Breast epithelium (tissue), 4 donors: ENCODE measurements at regions not wholly inside any gene's neighbourhood (a gene's known extent, or its start where the extent isn't known, plus 50 kb on each side); places are given as distances from the start of the nearest gene placed in this dataset.

Source experiments
- DNase-seq, 2 donors: peaks; one replicate each; pipeline ENCODE4 v3.0.0-alpha.2; 2019; ENCODE audit warnings: low spot score in 2 of 2
- H3K27ac ChIP-seq, 2 donors: fragments of 200-600 bp; sonication (generic) in 1 of 2; one replicate each; pipeline ENCODE4 v1.5.1; 2016 to 2019; ENCODE audit warnings: mild to moderate bottlenecking in 1 of 2
- H3K27me3 ChIP-seq, 2 donors: fragments of 200-600 bp; sonication (generic) in 1 of 2; one replicate each; pipeline versions ENCODE4 v1.5.1 to v1.6.0; 2017 to 2019; ENCODE audit warnings: control low read depth in 1 of 2, mild to moderate bottlenecking in 1 of 2
- H3K36me3 ChIP-seq: fragments of 200-600 bp; one replicate; pipeline ENCODE4 v1.5.1; 2019
- H3K4me1 ChIP-seq, 2 donors: fragments of 200-600 bp; sonication (generic); one replicate each; pipeline ENCODE4 v1.5.1; 2016 to 2019; ENCODE audit warnings: control low read depth in 1 of 2
- H3K4me3 ChIP-seq, 3 donors: fragments of 200-600 bp; sonication (generic); 1 replicate in 2 of 3; 2 replicates in 1 of 3; pipeline ENCODE4 v1.5.1; 2016 to 2019; ENCODE audit warnings: mild to moderate bottlenecking in 3 of 3, moderate library complexity in 2 of 3
- H3K9me3 ChIP-seq, 2 donors: fragments of 200-600 bp; sonication (generic) in 1 of 2; one replicate each; pipeline ENCODE4 v1.5.1; 2016 to 2019; ENCODE audit warnings: control low read depth in 1 of 2
- POLR2A ChIP-seq: fragments of 450-650 bp; IDR thresholded peaks from one replicate; pipeline ENCODE4 v1.6.1; 2016; ENCODE audit warnings: antibody characterized with exemption, mild to moderate bottlenecking, moderate library complexity
- POLR2AphosphoS5 ChIP-seq, 3 donors: sonication (generic); formaldehyde crosslinking; IDR thresholded peaks; one replicate each; pipeline ENCODE4 v1.6.1; 2017; ENCODE audit warnings: antibody characterized with exemption in 3 of 3
- intact Hi-C: fragments of 100-400 bp; cut with DNase I; formaldehyde crosslinking; loops from one replicate; pipeline ENCODE4 v1.15.1; 2023; ENCODE audit warnings: low total_unique reads
- TF ChIP-seq, protein P1 (sequence below), 3 donors: fragments of 450-650 bp; IDR thresholded peaks; one replicate each; pipeline ENCODE4 v1.5.1; 2016 to 2017; ENCODE audit warnings: antibody characterized with exemption in 3 of 3, mild to moderate bottlenecking in 3 of 3, moderate library complexity in 3 of 3

DNA sequence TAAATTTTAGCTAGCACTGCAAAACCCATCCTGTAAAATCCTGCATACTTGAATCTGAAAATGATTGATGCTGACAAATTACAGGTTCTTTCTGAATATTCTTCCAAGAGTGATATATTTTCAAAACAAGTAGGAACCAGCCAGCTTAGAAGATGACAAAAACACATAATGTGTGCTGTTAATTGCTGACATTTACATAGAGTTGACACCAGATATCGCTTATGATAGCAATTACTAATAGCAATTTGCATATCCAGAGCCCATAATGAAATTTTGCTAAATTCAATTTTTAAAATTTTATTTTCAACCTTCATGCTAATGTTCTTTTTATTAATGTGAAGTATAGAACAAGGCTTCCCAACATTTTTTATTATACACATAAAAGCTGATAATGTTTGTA is 284.5 kb downstream of the SEC23A start:
- Histone ChIP-seq H3K4me1 (no peaks in the 10 kb centered on the region), H3K4me3 (no peak overlapping the region), H3K9me3 (no peaks in the 10 kb centered on the region), H3K36me3 (no peaks in the 10 kb centered on the region), H3K27me3 (no peaks in the 10 kb centered on the region), H3K27ac (no peak overlapping the region)
- no peak for TF ChIP-seq POLR2A
- TF ChIP-seq, protein P1, sequence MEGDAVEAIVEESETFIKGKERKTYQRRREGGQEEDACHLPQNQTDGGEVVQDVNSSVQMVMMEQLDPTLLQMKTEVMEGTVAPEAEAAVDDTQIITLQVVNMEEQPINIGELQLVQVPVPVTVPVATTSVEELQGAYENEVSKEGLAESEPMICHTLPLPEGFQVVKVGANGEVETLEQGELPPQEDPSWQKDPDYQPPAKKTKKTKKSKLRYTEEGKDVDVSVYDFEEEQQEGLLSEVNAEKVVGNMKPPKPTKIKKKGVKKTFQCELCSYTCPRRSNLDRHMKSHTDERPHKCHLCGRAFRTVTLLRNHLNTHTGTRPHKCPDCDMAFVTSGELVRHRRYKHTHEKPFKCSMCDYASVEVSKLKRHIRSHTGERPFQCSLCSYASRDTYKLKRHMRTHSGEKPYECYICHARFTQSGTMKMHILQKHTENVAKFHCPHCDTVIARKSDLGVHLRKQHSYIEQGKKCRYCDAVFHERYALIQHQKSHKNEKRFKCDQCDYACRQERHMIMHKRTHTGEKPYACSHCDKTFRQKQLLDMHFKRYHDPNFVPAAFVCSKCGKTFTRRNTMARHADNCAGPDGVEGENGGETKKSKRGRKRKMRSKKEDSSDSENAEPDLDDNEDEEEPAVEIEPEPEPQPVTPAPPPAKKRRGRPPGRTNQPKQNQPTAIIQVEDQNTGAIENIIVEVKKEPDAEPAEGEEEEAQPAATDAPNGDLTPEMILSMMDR (IDR thresholded peaks at IDR 0.05): no peak
- TF ChIP-seq POLR2AphosphoS5 (IDR thresholded peaks at IDR 0.05): no peak
- intact Hi-C loops: no loop called here
- no peak for DNase-seq

DNA sequence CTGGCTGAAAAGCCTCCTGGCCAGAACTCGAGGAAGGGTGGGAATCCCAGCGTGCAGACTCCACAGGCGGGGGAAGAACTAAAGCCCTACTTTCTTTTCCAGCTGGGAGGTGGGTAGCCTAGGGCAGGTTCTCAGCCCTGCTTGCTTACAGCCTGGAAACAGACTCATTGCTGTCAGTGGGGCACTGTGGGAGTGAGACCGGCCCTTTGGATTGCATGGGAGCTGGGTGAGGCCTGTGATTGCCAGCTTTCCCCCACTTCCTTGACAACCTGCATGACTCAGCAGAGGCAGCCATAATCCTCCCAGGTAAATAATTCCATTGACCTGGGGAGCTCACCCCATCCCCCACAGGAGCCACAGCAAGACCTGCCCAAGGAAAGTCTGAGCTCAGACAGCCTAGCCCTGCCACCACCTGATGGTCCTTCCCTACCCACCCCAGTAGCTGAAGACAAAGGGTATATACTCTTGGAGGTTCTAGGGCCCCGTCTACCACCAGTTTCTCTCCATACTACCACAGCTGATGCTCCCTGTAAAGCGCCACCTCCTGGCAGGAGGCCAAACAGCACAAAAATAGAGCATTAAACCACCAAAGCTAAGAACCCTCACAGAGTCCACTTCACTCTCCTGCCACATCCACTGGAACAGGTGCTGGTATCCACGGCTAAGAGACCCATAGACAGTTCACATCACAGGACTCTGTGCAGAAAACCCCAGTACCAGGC is 294.1 kb downstream of the SEC23A start:
- no peaks in the 10 kb centered on the region for H3K27me3 ChIP-seq
- no peak for TF ChIP-seq POLR2AphosphoS5 (IDR thresholded peaks at IDR 0.05)
- TF ChIP-seq, protein P1 (IDR thresholded peaks at IDR 0.05): no peak
- TF ChIP-seq POLR2A: no peak
- DNase-seq: no peak
- H3K27ac ChIP-seq: no peak overlapping the region
- no peaks in the 10 kb centered on the region for H3K9me3 ChIP-seq
- no peaks in the 10 kb centered on the region for H3K4me1 ChIP-seq
- intact Hi-C loops: no loop called here
- no peaks in the 10 kb centered on the region for H3K36me3 ChIP-seq
- H3K4me3 ChIP-seq: no peak overlapping the region

DNA sequence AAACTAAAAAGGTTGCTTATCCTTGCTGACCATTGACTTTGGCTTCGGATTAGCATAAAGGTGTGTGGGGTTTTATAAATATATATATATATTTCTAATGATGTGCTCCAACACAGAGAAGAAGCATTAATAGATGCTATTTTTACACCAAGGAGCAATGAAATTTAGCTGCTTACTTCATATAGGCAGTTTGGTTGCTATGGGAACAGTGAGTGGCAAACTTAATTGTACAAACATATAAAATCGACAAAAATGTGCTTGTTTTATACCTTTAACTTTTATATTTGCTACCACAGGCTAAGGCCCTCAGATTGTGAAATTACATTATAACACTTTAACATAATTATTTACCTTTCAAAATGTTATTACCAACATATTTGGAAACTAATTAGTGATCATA is 303.4 kb downstream of the SEC23A start:
- H3K27me3 ChIP-seq: no peaks in the 10 kb centered on the region
- no peak overlapping the region for H3K27ac ChIP-seq
- no peaks in the 10 kb centered on the region for H3K4me1 ChIP-seq
- TF ChIP-seq POLR2A (no peak), POLR2AphosphoS5 (IDR thresholded peaks at IDR 0.05) (no peak)
- TF ChIP-seq, protein P1 (IDR thresholded peaks at IDR 0.05): no peak
- intact Hi-C loops: no loop called here
- H3K4me3 ChIP-seq: no peak overlapping the region
- peaks cover 0 to 12% of the 10 kb centered on the region in 2 donors for H3K9me3 ChIP-seq
- no peak for DNase-seq
- H3K36me3 ChIP-seq: no peaks in the 10 kb centered on the region

DNA sequence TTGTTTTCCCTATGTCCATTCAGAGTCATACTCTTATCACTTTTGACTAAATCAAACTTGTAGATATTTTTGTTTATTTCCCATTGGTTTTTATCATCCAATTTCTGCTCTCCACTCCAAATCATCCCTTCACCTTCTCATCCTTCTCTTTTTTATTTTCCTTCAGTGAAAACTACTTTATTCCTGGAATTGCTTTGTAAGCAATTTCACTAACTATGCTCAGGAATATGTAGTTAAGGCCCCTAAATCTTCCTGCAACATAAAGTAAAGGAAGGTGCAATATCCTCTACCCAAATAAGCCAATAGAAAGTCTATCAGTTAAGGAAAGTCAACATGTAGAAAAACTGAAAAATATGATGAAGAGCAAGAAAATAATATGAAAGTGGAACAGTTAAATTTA is 308.4 kb downstream of the SEC23A start:
- no peaks in the 10 kb centered on the region for H3K9me3 ChIP-seq
- H3K4me3 ChIP-seq: no peak overlapping the region
- no peaks in the 10 kb centered on the region for H3K36me3 ChIP-seq
- H3K4me1 ChIP-seq: no peaks in the 10 kb centered on the region
- TF ChIP-seq POLR2A (no peak), POLR2AphosphoS5 (IDR thresholded peaks at IDR 0.05) (no peak)
- TF ChIP-seq, protein P1 (IDR thresholded peaks at IDR 0.05): no peak
- DNase-seq: no peak
- no peak overlapping the region for H3K27ac ChIP-seq
- H3K27me3 ChIP-seq: no peaks in the 10 kb centered on the region
- intact Hi-C loops: no loop called here

DNA sequence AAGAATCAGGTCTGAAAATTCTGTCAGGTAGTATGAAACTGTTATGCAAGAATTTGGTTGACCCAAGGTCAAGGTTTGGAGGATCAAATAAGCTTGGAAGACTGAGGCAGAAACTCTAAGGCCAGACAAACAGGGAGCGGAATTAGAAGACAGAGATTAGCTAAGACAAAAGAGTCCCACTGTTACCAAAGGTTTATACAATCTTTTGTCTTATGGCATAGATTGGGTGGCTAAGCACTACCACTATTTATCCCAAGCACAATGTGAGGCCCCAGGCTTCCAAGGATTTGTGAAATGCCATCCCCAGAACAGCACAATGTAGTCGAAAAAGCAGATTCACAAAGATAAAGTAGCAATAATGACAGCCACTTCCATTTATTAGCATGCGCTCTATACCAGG is 311.2 kb downstream of the SEC23A start:
- Histone ChIP-seq H3K9me3 (no peaks in the 10 kb centered on the region), H3K27ac (no peak overlapping the region), H3K36me3 (no peaks in the 10 kb centered on the region), H3K27me3 (no peaks in the 10 kb centered on the region), H3K4me3 (no peak overlapping the region), H3K4me1 (no peaks in the 10 kb centered on the region)
- TF ChIP-seq POLR2AphosphoS5 (IDR thresholded peaks at IDR 0.05) (no peak), POLR2A (no peak)
- TF ChIP-seq, protein P1 (IDR thresholded peaks at IDR 0.05): no peak
- no peak for DNase-seq
- intact Hi-C loops: no loop called here
